H1 (cell line): ENCODE measurements at regions not wholly inside any gene's neighbourhood (a gene's known extent, or its start where the extent isn't known, plus 50 kb on each side); places are given as distances from the start of the nearest gene placed in this dataset.

Experiments
- CBX5 ChIP-seq: fragments of 300-800, 300-1000 bp; sonication (generic); IDR thresholded peaks from 2 replicates; pipeline ENCODE4 v1.7.1; 2016; ENCODE audit warnings: antibody characterized with exemption, low read length, low read depth
- EP300 ChIP-seq, 2 experiments: IDR thresholded peaks; 1 replicate in 1 of 2; 2 replicates in 1 of 2; pipeline ENCODE4 v1.6.1; 2011 to 2012; ENCODE audit warnings: low read depth in 2 of 2, low read length in 2 of 2, mild to moderate bottlenecking in 2 of 2, borderline replicate concordance in 1 of 2, inconsistent platforms in 1 of 2, moderate library complexity in 1 of 2
- POLR2A ChIP-seq, 2 experiments: IDR thresholded peaks; 1 replicate in 1 of 2; 2 replicates in 1 of 2; pipeline ENCODE4 v1.6.1; 2011; ENCODE audit warnings: low read depth in 2 of 2, low read length in 2 of 2, mild to moderate bottlenecking in 2 of 2; ENCODE audit errors: control extremely low read depth in 1 of 2
- TF ChIP-seq, protein P1 (sequence below): IDR thresholded peaks from 2 replicates; pipeline ENCODE4 v1.6.1; 2012; ENCODE audit warnings: low read length, inconsistent platforms
- TF ChIP-seq, protein P2 (sequence below), 3 experiments: IDR thresholded peaks; 1 replicate in 2 of 3; 2 replicates in 1 of 3; pipeline versions ENCODE4 v1.5.1 to v1.6.1; 2011; ENCODE audit warnings: low read length in 3 of 3, mild to moderate bottlenecking in 3 of 3, inconsistent platforms in 2 of 3, low read depth in 1 of 3, moderate library complexity in 1 of 3; ENCODE audit not compliant: insufficient read depth in 1 of 3; ENCODE audit errors: control extremely low read depth in 1 of 3

DNA sequence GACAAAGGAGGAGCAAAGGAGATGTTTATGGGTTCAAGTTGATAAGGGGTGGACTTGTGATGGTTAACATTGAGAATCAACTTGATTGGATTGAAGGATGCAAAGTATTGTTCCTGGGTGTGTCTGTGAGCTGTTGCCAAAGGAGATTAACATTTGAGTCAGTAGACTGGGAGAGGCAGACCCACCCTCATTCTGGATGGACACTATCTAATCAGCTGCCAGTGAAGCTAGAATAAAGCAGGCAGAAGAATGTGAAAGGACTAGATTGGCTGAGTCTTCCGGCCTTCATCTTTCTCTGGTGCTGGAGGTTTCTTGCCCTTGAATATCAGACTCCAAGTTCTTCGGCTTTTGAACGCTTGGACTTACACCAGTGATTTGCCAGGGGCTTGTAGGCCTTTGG lies 98.7 kb upstream of the DAB1 start:
- TF ChIP-seq, protein P1, sequence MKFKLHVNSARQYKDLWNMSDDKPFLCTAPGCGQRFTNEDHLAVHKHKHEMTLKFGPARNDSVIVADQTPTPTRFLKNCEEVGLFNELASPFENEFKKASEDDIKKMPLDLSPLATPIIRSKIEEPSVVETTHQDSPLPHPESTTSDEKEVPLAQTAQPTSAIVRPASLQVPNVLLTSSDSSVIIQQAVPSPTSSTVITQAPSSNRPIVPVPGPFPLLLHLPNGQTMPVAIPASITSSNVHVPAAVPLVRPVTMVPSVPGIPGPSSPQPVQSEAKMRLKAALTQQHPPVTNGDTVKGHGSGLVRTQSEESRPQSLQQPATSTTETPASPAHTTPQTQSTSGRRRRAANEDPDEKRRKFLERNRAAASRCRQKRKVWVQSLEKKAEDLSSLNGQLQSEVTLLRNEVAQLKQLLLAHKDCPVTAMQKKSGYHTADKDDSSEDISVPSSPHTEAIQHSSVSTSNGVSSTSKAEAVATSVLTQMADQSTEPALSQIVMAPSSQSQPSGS: no peak
- TF ChIP-seq CBX5 (no peak), EP300 (IDR thresholded peaks at IDR 0.05; ENCODE audit: borderline replicate concordance in 1 of 2, low read depth in 2 of 2, low read length in 2 of 2) (no peak), POLR2A (IDR thresholded peaks at IDR 0.05; ENCODE audit: control extremely low read depth in 1 of 2, low read depth in 2 of 2, low read length in 2 of 2) (no peak)
- TF ChIP-seq, protein P2, sequence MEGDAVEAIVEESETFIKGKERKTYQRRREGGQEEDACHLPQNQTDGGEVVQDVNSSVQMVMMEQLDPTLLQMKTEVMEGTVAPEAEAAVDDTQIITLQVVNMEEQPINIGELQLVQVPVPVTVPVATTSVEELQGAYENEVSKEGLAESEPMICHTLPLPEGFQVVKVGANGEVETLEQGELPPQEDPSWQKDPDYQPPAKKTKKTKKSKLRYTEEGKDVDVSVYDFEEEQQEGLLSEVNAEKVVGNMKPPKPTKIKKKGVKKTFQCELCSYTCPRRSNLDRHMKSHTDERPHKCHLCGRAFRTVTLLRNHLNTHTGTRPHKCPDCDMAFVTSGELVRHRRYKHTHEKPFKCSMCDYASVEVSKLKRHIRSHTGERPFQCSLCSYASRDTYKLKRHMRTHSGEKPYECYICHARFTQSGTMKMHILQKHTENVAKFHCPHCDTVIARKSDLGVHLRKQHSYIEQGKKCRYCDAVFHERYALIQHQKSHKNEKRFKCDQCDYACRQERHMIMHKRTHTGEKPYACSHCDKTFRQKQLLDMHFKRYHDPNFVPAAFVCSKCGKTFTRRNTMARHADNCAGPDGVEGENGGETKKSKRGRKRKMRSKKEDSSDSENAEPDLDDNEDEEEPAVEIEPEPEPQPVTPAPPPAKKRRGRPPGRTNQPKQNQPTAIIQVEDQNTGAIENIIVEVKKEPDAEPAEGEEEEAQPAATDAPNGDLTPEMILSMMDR (IDR thresholded peaks at IDR 0.05; ENCODE audit: control extremely low read depth in 1 of 3, insufficient read depth in 1 of 3, low read depth in 1 of 3, low read length in 3 of 3): no peak
